SK-N-MC (cell line): ENCODE measurements at regions not wholly inside any gene's neighbourhood (a gene's known extent, or its start where the extent isn't known, plus 50 kb on each side); places are given as distances from the start of the nearest gene placed in this dataset.

Source experiments
- DNase-seq: peaks from one replicate; pipeline ENCODE4 v3.0.0-alpha.2; 2011; ENCODE audit warnings: low read depth, low spot score
- H3K27ac ChIP-seq: fragments of 200-600 bp; sonication (generic); 2 replicates; pipeline ENCODE4 v1.5.1; 2016; ENCODE audit warnings: mixed run types
- H3K36me3 ChIP-seq: fragments of 200-600 bp; sonication (generic); 2 replicates; pipeline ENCODE4 v1.6.1; 2017; ENCODE audit warnings: antibody characterized with exemption, low read length, mixed read lengths; ENCODE audit not compliant: insufficient read depth
- H3K4me3 ChIP-seq: fragments of 200-600 bp; sonication (generic); 2 replicates; pipeline ENCODE4 v1.5.1; 2016
- H3K9ac ChIP-seq: fragments of 200-600 bp; sonication (generic); 2 replicates; pipeline ENCODE4 v1.8.0; 2017; ENCODE audit warnings: mixed run types, mixed read lengths; ENCODE audit not compliant: insufficient read length
- H3K9me3 ChIP-seq: fragments of 200-600 bp; sonication (generic); 2 replicates; pipeline ENCODE4 v1.6.1; 2017; ENCODE audit warnings: low read depth, mild to moderate bottlenecking, antibody characterized with exemption, low read length, moderate library complexity, mixed read lengths
- EZH2 ChIP-seq: fragments of 200-600 bp; sonication (generic); IDR thresholded peaks from one replicate; pipeline ENCODE4 v1.6.1; 2017; ENCODE audit warnings: antibody characterized with exemption
- FOXP2 ChIP-seq: optimal IDR thresholded peaks from 2 replicates; pipeline ENCODE3; 2011; ENCODE audit warnings: mild to moderate bottlenecking, moderate library complexity; ENCODE audit not compliant: insufficient read depth; ENCODE audit errors: extremely low read length, control extremely low read depth
- POLR2AphosphoS5 ChIP-seq: IDR thresholded peaks from 2 replicates; pipeline ENCODE4 v1.6.1; 2012; ENCODE audit warnings: mild to moderate bottlenecking, low read depth, low read length, borderline replicate concordance

- Histone ChIP-seq H3K36me3 (no peaks in the 10 kb centered on the region), H3K27ac (no peak overlapping the region), H3K9ac (no peak overlapping the region), H3K4me3 (no peak overlapping the region), H3K9me3 (no peaks in the 10 kb centered on the region)
- no peak for TF ChIP-seq POLR2AphosphoS5
- TF ChIP-seq EZH2, result no peak
- no peak for TF ChIP-seq FOXP2
- no peak for DNase-seq
These were observed 346.9 kb downstream of the BCOR start for GRCh38 chrX:39750848-39751247.

GRCh38 chrX:39752815-39753214 is 344.9 kb downstream of the BCOR start:
- TF ChIP-seq EZH2, result no peak
- no peak for TF ChIP-seq FOXP2
- no peak for TF ChIP-seq POLR2AphosphoS5
- Histone ChIP-seq H3K27ac (peak overlapping the region; percentile 3; the same call in 1 of the 2 replicates), H3K9ac (no peak overlapping the region), H3K4me3 (no peak overlapping the region), H3K9me3 (no peaks in the 10 kb centered on the region), H3K36me3 (no peaks in the 10 kb centered on the region)
- DNase-seq, result no peak

DNA sequence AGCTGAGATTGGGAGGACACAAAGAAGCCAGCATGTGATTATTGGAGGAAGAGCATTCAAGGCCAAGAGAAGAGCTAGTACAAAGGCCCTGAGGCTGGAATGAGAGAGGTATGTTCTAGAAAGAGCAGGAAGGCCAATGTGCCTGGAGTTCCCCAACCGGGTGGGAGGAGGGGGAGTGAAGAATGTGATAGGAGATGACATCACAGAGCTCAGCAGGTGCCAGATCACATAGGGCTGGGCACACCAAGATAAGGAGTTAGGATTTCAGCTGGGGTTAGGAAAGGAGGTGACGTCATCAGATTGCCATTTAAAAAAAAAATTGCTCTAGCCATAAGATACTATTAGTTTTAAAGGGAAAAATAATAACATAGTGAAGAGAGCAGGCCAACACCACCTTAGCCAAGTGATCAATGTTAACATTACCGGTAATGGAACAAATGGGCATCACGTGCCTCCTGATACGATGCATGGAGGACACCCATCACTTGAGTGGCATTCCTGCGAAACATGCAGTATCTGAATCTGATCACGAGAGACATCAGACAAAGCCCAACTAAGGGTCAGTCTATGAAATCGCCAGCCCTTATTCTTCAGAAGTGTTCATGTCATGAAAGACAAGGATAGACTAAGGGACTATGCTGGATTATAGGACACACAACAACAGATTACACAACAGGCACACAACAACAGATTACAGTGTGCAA is 344.3 kb downstream of the BCOR start:
- no peak for DNase-seq
- H3K27ac ChIP-seq, result peak overlapping the region; percentile 3; the same call in 1 of the 2 replicates
- no peak overlapping the region for H3K4me3 ChIP-seq
- TF ChIP-seq POLR2AphosphoS5 (no peak), EZH2 (no peak), FOXP2 (no peak)
- no peaks in the 10 kb centered on the region for H3K36me3 ChIP-seq
- no peak overlapping the region for H3K9ac ChIP-seq
- H3K9me3 ChIP-seq, result no peaks in the 10 kb centered on the region

- DNase-seq, result no peak
- Histone ChIP-seq H3K27ac (no peak overlapping the region), H3K36me3 (no peaks in the 10 kb centered on the region), H3K4me3 (no peak overlapping the region), H3K9ac (no peak overlapping the region), H3K9me3 (no peaks in the 10 kb centered on the region)
- no peak for TF ChIP-seq FOXP2
- no peak for TF ChIP-seq EZH2
These were observed 342.4 kb downstream of the BCOR start for GRCh38 chrX:39755143-39756032.

DNA sequence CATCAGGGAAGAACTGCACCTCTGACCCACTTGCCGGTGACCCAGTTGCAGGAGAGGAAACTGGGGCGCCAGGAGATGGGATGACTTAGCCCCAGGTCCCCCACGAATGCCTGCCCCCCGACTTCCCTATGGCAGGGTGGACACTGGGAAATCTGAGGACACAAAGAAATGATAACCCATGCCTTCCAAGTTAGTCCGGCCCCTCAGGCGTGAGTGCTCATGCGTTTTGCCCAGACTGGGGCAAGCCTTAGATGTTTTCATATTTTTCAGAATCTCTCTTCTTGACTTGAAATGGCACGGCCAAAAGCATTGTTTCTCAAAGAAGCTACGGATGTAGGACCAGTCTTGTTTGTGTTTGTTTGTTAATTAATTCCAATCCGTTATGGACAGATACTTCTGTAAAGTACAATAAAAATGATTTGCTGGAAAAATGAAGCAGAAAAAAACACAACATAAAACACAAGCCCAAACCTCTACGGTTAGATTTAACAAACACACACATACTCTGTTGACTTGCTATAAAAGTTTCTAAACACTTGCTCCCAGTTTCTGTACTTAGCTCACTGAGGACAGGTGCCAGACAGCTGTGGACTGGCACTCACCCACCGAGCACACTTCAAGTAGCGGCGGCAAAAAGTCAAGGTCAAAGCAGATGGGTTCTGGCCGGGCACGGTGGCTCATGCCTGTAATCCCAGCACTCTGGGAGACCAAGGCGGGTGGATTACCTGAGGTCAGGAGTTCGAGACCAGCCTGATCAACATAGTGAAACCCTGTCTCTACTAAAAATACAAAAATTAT is 341.5 kb downstream of the BCOR start:
- Histone ChIP-seq H3K27ac (no peak overlapping the region), H3K9ac (no peak overlapping the region)
- no peak for DNase-seq

DNA sequence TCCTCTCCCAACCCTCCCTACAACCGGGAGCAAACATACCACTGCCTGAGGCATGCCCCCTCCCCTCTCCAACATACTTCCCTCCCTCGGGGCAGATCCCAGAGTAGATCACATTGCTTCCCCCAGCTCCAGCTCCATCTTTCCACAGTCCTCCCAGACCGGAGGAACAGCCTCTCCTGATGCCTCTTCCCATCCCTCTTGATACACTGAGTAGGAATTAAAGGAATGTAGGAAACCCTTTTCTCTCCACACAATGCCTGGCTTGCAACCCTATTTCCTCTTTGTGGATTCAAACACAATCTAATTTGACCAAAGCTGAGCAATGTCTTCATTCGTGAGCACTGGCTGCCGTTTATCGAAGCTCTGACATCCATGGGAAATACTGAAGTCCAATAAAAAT is 339.8 kb downstream of the BCOR start:
- H3K27ac ChIP-seq, result no peak overlapping the region
- no peak overlapping the region for H3K9ac ChIP-seq
- H3K9me3 ChIP-seq, result no peaks in the 10 kb centered on the region
- no peak overlapping the region for H3K4me3 ChIP-seq
- H3K36me3 ChIP-seq, result no peaks in the 10 kb centered on the region
- TF ChIP-seq POLR2AphosphoS5 (no peak), FOXP2 (no peak), EZH2 (no peak)
- DNase-seq, result no peak

More for the DNA sequence above, 341.5 kb downstream of the BCOR start:
- H3K9me3 ChIP-seq, result no peaks in the 10 kb centered on the region
- no peak for TF ChIP-seq FOXP2
- TF ChIP-seq EZH2, result no peak
- TF ChIP-seq POLR2AphosphoS5, result no peak
- no peaks in the 10 kb centered on the region for H3K36me3 ChIP-seq
- H3K4me3 ChIP-seq, result no peak overlapping the region

DNA sequence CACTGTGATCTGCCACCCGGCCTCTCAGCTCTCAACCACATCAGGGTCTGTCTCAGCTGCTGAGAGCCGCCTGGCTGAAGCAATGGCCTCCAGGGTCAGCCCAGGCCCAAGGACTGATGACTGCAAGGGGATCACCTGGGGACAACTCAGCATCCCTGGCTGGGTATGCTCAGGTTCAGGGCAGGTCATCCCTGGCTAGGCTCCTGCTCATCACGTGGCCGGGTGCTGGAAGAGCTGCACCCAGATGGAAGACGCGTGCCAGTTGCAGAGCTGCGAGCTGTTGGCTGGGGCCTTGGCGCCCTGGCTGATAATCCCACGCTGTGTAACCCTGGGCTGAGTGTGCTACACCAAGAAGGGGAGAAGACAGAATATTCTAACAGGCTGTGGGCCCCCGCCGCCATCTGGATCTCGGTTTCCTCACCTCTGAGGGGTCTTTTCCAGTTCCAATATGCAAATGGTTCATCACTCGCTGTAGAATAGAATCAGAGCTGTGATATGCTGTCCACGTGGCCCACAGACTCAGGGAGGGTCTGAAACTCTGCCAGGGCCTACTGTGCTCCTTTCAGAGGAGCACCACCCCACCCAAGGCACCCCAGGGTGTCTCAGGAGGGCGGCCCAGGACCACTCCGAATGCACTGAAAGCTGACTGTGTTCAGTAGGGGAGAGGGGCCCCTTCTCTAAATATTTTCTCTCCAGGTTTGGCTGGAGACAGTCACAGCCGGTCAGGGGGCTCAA is 338.8 kb downstream of the BCOR start:
- Histone ChIP-seq H3K36me3 (no peaks in the 10 kb centered on the region), H3K9me3 (no peaks in the 10 kb centered on the region), H3K4me3 (no peak overlapping the region), H3K27ac (no peak overlapping the region), H3K9ac (peak overlapping the region; percentile 20)
- no peak for DNase-seq
- TF ChIP-seq EZH2 (no peak), FOXP2 (no peak)
